Retinal pigment epithelial cell (primary cell): ENCODE measurements at regions not wholly inside any gene's neighbourhood (a gene's known extent, or its start where the extent isn't known, plus 50 kb on each side); places are given as distances from the start of the nearest gene placed in this dataset.

Source experiments
- DNase-seq: peaks from one replicate; pipeline ENCODE4 v3.0.0-alpha.2; 2010; ENCODE audit warnings: low read depth
- H3K4me3 ChIP-seq: 2 replicates; pipeline ENCODE4 v1.5.1; 2011; ENCODE audit warnings: mild to moderate bottlenecking, low read length, control low read depth, moderate library complexity
- TF ChIP-seq, protein P1 (sequence below): conservative IDR thresholded peaks from 2 replicates; pipeline ENCODE4 v1.5.1; 2011; ENCODE audit warnings: low read depth, low read length, control low read depth, inconsistent platforms

DNA sequence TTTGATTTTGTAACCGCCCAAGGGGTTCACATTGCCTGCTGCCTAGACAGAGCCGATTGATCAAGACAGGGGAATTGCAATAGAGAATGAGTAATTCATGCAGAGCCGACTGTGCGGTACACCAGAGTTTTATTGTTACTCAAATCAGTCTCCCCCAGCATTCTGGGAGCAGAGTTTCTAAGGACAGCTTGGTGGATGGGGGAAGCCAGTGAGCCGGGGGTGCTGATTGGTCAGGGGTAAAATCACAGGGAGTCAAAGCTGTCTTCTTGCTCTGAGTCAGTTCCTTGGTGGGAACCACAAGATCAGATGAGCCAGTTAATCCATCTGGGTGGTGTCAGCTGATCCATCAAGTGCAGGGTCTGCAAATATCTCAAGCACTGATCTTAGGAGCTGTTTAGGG, 60.0 kb upstream of the EZR start:
- H3K4me3 ChIP-seq, result no peak overlapping the region
- TF ChIP-seq, protein P1, sequence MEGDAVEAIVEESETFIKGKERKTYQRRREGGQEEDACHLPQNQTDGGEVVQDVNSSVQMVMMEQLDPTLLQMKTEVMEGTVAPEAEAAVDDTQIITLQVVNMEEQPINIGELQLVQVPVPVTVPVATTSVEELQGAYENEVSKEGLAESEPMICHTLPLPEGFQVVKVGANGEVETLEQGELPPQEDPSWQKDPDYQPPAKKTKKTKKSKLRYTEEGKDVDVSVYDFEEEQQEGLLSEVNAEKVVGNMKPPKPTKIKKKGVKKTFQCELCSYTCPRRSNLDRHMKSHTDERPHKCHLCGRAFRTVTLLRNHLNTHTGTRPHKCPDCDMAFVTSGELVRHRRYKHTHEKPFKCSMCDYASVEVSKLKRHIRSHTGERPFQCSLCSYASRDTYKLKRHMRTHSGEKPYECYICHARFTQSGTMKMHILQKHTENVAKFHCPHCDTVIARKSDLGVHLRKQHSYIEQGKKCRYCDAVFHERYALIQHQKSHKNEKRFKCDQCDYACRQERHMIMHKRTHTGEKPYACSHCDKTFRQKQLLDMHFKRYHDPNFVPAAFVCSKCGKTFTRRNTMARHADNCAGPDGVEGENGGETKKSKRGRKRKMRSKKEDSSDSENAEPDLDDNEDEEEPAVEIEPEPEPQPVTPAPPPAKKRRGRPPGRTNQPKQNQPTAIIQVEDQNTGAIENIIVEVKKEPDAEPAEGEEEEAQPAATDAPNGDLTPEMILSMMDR, result no peak
- DNase-seq, result peak; percentile 98

DNA sequence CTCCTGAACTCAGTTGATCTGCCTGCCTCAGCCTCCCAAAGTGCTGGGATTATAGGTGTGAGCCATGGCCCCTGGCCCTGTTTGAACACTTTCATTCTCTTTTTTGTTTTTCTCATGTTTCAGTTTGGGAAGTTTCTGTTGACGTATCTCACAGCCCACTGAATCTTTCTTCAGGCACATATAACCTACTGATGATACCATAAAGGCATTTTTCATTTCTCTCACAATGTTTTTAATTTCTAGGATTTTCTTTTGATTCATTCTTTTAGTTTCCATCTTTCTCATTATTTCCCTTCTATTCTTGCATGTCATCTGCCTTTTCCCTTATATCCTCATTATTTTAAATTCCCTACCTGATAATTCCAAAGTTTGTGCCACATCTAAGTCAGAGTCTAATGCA, 58.5 kb upstream of the EZR start:
- no peak overlapping the region for H3K4me3 ChIP-seq
- TF ChIP-seq, protein P1, result no peak
- DNase-seq, result no peak

DNA sequence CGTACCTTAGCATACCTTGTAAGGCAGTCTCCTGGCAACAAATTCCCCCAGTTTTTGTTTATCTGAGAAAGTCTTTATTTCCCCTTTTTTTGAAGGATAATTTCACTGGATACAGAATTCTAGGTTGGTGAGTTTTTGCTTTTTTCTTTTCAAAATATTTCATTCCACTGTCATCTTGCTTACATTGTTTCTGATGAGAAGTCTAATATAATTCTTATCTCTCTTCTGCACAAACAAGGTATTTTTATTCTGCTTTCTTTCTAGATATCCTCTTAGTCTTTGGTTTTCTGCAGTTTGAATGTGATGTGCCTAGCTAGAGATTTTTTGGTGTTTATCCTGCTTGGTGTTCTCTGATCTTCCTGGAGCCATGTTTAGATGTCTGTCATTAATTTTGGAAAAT, 57.7 kb upstream of the EZR start:
- no peak for DNase-seq
- TF ChIP-seq, protein P1, result no peak
- no peak overlapping the region for H3K4me3 ChIP-seq

DNA sequence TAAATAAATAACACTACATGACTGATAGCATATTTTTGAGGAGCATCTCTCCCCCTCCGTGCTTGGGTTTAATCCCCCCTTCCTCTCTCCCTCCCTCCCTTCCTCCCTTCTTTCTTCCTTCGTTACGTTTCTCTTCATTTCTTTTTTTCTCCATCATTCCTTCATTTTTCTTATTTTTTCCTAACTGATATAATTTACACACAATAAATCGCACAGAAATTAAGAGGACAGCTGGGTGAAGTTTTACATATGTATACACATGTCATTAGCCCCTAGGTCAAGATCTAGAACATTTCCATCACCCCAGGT, 51.4 kb upstream of the EZR start:
- no peak for DNase-seq
- H3K4me3 ChIP-seq, result no peak overlapping the region
- TF ChIP-seq, protein P1, result no peak

DNA sequence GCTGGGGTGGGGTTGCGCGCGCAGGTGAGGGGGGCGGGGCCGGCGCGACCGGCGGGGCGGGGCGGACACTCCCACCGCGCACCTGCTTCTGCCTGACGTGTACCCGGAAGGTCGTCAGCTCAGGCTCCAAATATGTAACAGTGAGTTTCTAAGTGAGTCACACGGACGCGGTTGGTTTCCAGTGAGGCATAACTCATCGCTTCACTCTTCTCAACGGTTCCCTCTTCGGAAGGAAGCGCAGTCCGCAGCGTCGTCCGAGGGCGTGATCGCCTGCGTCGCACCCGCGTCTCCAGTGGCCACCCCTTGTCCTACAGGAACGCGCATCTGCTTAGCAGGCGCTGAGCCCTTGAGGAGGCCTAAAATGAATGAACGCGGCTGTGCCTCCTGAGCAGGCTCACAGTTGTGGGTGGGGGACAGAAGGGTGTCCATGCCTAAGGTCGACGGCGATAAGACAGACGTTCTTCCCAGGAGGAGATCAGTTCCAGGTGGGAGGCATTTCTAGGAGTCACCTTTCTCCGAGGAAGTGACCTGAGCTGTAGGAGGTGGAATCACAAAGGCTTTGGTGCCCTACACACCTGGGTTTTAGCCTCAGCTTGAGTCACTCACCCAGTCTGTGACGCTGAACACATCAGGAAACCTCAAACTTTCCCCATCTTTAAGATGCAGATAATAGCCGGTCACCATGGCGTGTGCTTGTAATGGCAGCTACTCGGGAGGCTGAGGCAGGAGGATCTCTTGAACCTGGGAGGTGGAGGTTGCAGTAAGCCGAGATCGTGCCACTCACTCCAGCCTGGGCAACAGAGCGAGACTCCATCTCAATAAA, 50.9 kb upstream of the EZR start:
- peak overlapping the region; percentile 55 for H3K4me3 ChIP-seq
- TF ChIP-seq, protein P1, result no peak
- DNase-seq, result peak; percentile 90

DNA sequence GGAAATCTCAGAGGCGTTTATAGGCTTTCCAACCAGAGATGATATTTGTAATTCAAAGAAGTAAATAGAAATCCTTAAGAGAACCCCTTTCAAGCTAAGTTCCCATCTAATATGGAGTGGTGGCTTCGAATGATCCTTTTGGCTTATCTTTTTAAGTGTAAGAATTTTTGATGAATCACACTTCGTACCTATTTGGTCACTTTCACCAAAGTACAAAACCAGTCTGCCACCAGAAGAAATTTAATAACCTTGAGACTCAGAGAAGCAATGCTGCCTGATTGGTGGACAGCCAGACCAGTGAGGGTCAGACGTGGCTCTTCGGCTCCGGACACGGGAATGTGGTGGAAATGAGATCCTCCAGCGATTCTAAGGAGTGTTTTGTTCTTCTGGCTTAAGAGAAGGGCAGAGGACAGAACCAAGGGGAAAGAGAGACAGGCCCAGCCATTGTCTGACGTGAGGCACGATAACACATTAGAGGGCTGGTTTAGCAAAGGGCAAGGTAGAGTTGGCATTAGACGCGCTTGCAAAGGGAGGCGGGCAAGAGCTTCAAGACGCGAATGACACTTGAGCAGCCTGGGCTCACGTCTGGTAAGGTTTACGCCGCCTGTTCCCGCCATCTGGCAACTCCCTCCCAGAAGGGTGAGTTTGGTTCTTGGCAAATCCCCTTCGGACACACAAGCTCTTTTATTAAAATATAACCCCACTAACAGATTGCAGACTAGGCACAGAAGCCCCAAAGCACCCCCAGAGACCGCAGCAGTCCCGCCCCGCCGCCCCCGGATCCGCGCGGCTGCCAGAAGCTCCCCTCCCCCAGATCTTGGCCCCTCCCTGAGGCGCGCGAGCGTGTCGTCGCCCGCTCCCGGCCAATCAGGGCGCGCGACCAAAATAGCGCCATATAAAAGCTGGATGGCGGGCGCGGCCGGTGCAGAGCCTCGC, 50.0 kb upstream of the EZR start:
- H3K4me3 ChIP-seq, result peak overlapping the region; percentile 37
- TF ChIP-seq, protein P1, result no peak
- DNase-seq, result peak; percentile 66
